D341Med (cell line): ENCODE measurements at regions not wholly inside any gene's neighbourhood (a gene's known extent, or its start where the extent isn't known, plus 50 kb on each side); places are given as distances from the start of the nearest gene placed in this dataset.
"Not testable (repeated sequence)": the region's sequence is repeated elsewhere in the genome, so short reads cannot be mapped to it uniquely, and the experiment has no call there.

Experiments
- DNase-seq: peaks from one replicate; pipeline ENCODE4 v3.0.0; 2012; ENCODE audit warnings: low spot score

DNA sequence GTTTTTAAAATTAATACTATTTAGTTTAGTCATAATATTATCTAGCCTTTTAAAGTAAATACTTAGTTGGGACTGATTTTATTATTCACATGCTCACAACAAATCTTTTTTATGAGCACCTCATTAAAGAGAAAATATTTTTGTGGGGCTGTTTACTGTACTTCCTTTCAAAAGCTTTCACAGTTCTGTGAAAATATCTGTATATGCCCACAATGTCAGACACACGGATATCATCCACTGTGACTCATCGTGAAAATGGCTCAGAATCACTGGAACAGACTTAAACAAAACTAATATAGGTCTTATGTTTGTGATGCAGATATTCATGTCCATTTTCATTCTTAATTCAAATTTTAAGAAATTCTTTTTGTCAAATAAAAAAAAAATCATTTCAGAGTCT, 305.2 kb downstream of the RAB38 start:
- no peak for DNase-seq

DNA sequence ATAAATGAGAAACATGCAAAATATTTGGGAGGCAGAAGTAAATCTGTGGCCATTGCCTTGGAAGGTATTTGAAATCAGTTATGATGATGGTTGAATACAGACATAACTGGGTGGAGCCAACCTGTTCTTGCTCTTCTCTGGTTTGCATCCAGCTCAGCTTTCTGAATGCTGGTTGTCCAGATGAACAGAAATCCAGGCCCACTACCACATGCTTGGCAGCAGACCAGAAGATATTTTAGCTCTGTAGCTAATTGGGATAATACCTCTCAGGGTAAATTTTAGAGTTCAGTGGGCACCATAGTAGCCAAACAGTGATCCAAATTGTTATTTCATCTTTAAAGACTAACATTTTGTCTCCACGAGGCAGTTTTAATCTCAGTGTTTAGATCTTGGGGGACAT, 308.3 kb downstream of the RAB38 start:
- no peak for DNase-seq

DNA sequence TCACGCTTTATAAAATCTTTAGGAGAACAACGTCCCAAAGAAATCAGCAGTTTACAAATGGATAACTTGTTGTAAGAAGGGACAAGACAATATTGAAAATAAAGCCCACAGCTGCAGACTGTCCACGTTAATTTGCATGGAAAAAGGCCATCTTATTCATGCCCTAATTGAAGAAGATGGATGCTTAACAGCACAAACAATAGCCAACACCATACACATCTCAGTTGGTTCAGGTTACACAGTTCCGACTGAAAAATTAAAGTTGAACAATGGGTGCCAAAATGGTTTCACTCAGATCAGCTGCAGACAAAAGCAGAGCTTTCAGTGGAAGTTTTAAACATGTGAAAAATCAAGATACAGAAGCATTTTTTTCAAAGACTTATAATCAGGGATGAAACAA, 314.2 kb downstream of the RAB38 start:
- no peak for DNase-seq

DNA sequence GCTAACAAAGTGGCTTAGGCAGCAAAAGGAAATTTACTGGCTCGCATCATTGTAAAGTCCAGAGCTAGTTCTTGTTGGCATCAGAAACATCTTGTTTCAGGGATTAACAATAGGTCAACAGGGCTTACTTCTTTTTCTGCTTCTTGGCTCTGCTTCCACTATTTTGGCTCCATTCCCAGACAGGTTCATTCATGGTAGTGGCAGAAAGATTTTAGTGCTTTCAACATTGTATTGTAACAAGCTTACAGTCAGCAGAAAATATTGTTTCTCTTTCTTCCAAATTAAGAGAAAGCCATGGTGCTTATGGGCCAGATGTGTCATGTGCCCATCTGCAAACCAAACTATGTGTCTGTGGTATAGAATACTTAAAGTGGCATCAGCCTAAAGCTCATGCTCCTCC, 315.6 kb downstream of the RAB38 start:
- DNase-seq = no peak

- DNase-seq = no peak
These were observed 323.4 kb downstream of the RAB38 start for GRCh38 chr11:87851827-87852226.

GRCh38 chr11:87851234-87851633, 324.0 kb downstream of the RAB38 start:
- no peak for DNase-seq

- DNase-seq = no peak
These were observed 326.0 kb downstream of the RAB38 start for GRCh38 chr11:87849216-87849615.

GRCh38 chr11:87840786-87841185, 334.5 kb downstream of the RAB38 start:
- DNase-seq = no peak

DNA sequence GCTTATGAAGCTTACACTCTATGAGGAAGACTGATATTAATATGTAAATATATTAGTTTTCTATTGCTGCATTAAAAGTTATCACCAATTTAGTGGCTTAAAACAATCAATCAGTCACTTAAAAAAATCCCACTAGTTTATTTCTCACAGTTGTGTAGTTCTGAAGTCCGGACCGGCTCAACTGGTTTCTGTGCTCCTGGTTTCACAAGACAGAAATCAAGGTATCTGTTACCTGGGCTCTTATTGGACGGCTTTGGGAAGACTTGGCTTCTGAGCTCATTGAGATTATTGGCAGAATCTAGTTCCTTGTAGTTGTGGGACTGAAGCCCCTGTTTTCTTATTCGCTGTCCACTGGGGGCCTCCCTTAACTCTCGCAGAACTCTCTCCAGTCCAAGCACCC, 343.0 kb downstream of the RAB38 start:
- no peak for DNase-seq

DNA sequence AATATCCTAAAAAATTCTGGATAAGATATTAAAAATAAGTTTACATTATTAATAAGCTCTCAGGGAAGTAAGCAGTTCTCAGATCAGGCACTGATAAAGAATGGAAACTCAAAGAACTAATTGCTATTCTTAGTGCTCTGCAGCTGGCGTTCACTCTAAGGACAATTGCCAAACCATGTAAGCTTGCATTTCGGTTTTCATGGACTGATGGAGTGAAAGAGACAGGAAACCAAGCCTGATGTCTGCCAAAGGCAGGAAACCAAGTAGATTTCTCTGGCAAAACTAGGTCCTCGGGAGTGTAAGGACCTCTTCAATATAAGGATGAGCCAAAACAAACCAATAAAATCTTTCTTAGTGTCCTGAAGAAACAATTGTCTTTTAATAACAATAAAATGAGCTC, 355.2 kb downstream of the RAB38 start:
- DNase-seq = no peak

DNA sequence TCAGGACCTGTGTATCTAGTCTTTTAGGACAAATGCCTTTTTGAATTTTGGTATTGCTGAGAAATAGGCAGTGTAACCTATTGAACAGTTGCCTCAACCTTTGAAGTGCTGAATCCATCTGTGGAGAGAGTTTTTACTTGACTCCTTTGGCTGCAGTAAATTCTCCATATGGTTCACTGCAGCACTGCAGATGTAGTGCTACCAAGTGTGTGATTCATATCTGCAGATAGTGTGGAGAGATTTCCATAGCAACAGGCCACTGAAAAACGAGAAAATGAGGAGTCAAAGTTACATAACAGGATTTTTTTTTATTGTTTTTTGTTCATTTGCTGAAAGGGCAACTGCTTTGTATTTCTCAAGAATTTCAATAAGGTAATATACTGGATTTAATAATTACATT, 356.1 kb downstream of the RAB38 start:
- DNase-seq = no peak

GRCh38 chr11:87812571-87813365, 362.5 kb downstream of the RAB38 start:
- no peak for DNase-seq

DNA sequence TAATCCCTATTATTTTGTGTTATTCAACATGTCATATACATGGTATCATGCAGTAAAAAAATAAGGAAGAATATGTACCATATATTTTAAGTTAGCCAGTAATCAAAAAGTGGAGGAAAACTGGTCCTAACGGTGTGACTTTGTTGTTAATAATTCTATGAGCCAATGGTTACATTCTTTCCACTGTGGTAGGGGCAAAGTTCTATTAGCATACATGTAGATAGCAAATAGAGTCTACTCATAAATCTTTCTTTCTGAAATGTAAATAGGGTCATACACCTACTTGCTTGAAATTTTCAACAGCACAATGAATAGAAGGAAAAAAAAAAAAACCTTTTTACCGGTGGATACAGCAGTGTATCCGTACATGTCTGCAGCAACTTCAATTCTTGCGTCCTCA, 364.8 kb downstream of the RAB38 start:
- DNase-seq = no peak

- DNase-seq = no peak
These were observed 366.0 kb downstream of the RAB38 start for GRCh38 chr11:87809256-87809655.

GRCh38 chr11:87804176-87804575, 371.1 kb downstream of the RAB38 start:
- no peak for DNase-seq

- DNase-seq = no peak
These were observed 371.5 kb downstream of the RAB38 start for GRCh38 chr11:87803748-87804147.

DNA sequence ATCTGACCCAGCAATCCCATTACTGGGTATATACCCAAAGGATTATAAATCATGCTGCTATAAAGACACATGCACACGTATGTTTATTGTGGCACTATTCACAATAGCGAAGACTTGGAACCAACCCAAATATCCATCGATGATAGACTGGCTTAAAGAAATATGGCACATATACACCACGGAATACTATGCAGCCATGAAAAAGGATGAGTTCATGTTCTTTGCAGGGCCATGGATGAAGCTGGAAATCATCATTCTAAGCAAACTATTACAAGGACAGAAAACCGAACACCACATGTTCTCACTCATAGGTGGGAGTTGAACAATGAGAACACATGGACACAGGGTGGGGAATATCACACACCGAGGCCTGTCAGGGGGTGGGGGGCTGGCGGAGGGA, 390.4 kb downstream of the RAB38 start:
- DNase-seq = not testable (repeated sequence)

DNA sequence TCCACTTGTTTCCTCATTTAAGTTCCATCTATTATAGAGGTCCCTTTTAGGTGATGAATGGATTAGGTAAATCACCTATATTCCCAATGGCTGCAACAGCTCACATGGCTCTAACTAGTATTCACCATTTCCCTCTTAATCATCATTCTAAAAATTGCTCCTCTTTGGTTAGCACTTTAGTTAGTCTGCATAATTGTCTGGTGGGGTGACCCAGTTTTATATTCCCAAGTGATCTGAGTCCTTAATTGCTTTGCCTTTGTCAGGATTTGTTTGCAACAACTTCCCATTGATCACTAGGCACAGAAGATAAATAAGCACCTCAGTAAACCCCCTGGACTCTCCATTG, 395.2 kb downstream of the RAB38 start:
- DNase-seq = no peak

DNA sequence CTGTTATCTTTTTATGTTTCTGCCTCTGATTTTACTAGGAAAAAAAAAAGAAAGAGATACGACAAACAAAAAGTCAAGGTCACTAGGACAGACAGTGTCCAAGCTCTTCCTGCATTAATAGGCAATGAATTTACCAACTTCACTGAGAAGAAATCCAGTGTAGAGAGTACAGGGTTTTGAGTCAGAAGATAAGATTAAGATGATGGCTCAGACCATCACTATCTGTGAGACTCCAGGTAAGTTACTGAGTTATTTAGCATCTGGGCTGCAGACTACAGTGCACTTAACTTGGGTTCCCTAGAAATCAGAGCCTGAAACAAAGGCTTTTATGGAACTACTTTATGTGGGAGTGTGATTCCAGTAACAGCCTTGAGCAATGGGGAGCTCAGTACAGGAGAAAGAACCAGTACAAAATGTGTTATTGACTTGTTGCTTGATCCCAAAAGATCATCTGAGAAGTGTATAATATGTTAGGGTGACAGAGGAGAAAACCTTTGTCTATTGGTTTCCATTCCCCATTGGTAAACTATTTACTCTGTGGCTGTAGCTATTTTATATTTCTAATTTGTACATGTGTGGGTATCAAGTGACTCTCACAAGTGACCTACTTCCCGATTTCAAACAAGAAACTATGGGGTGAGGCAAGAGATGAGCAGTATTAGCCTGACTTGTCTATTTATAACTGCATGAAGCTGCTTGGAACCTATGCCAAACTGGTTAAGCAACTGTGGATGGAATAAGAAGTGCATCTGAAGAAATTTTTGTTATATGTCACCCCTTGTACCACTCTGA, 395.8 kb downstream of the RAB38 start:
- DNase-seq = no peak

DNA sequence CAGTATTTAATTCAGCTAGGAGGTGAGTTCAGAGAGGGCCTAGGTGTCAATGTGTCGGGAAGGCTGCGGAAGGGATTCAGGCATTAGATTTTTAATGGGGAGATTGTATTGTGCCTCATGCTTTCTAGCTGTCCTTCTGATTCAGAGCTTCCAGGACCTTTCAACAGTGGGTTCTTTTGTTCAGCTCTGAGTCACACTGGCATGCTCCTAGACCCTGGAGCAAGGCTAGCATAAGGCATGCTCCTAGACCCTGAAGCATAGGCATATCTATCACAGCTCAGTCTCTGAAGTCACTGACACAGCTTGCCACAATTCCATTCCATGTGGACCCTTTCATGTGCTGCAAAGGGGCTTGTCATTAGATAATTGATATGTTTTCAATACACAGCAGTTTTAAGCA, 396.9 kb downstream of the RAB38 start:
- no peak for DNase-seq

DNA sequence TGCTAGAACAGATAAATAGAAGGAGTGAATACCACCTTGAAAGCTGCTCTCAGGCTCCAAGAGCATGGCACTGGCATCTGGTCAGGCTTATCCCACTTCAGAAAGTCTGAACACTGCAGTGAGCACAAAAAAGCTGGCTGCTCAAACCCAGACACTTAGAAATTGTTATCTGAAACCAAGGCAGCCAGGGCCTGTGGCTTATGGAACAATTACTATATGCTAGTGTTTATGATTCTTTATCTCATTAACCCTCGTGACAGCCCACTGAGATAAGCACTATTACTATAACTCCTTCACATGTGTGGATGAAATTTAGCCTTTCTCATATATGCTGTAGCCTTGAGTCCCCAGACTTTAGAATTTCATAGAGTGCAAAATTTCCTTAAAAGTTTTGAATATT, 400.2 kb downstream of the RAB38 start:
- DNase-seq = peak; percentile 31

DNA sequence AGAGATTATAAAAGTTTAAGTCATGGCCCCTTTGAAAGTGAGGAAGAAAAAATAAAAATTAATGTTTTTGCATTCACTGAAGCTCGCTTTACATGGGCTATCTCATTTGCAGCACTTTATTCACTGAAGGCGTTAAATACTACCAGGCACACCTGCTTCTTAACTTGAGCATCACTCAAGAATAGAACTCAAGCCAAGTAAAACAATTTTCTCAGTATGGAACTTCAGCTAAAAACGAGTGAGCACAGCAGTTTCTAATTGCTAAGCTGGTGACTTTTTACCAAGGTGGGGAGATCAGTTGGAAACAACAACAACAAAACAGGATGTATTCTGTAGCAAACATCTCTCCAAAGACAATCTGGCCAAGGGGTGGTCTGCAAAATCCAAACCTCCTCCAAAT, 405.6 kb downstream of the RAB38 start:
- DNase-seq = no peak

- no peak for DNase-seq
These were observed 407.6 kb downstream of the RAB38 start for GRCh38 chr11:87767615-87768014.

- not testable (repeated sequence) for DNase-seq
These were observed 411.2 kb downstream of the RAB38 start for GRCh38 chr11:87764075-87764474.
